Fibroblast of pulmonary artery (primary cell): ENCODE measurements at regions not wholly inside any gene's neighbourhood (a gene's known extent, or its start where the extent isn't known, plus 50 kb on each side); places are given as distances from the start of the nearest gene placed in this dataset.

Experiments
- DNase-seq: peaks from one replicate; pipeline ENCODE4 v3.0.0-alpha.2; 2010; ENCODE audit warnings: low read depth
- H3K4me3 ChIP-seq: replicated peaks from 2 replicates; pipeline ENCODE4 v1.5.1; 2011; ENCODE audit warnings: low read depth, mild to moderate bottlenecking, control low read depth, low read length, moderate library complexity
- TF ChIP-seq, protein P1 (sequence below): IDR thresholded peaks from 2 replicates; pipeline ENCODE4 v1.5.1; 2011; ENCODE audit warnings: mild to moderate bottlenecking, control low read depth, low read length, inconsistent platforms; ENCODE audit errors: missing control alignments

DNA sequence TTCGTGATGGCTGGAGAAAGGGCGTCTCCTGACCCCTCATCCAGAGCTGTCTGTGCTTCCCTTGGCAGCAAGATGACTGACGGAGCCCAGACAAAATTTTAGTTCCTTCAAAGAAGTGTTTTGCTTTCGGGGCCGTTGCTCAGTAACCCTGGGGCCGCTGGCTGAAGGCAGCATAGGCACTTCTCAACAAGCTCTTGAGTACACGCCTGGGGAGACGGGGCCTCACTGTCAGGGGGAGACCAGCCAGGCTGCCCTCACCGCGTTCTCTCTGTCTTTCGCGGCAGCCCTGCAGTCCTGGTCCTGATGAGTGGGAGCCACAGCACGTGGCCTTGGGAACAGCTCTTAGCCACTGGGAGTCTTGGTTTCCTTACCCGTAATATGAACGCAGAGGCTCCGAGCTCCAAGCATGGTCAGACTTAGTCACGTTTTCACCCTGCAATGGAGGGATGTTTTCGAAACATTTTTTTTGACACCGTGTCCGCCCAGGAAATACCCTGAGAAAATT, 86.0 kb downstream of the IRF8 start:
- TF ChIP-seq, protein P1, sequence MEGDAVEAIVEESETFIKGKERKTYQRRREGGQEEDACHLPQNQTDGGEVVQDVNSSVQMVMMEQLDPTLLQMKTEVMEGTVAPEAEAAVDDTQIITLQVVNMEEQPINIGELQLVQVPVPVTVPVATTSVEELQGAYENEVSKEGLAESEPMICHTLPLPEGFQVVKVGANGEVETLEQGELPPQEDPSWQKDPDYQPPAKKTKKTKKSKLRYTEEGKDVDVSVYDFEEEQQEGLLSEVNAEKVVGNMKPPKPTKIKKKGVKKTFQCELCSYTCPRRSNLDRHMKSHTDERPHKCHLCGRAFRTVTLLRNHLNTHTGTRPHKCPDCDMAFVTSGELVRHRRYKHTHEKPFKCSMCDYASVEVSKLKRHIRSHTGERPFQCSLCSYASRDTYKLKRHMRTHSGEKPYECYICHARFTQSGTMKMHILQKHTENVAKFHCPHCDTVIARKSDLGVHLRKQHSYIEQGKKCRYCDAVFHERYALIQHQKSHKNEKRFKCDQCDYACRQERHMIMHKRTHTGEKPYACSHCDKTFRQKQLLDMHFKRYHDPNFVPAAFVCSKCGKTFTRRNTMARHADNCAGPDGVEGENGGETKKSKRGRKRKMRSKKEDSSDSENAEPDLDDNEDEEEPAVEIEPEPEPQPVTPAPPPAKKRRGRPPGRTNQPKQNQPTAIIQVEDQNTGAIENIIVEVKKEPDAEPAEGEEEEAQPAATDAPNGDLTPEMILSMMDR, result no peak
- no peak overlapping the region for H3K4me3 ChIP-seq
- no peak for DNase-seq

DNA sequence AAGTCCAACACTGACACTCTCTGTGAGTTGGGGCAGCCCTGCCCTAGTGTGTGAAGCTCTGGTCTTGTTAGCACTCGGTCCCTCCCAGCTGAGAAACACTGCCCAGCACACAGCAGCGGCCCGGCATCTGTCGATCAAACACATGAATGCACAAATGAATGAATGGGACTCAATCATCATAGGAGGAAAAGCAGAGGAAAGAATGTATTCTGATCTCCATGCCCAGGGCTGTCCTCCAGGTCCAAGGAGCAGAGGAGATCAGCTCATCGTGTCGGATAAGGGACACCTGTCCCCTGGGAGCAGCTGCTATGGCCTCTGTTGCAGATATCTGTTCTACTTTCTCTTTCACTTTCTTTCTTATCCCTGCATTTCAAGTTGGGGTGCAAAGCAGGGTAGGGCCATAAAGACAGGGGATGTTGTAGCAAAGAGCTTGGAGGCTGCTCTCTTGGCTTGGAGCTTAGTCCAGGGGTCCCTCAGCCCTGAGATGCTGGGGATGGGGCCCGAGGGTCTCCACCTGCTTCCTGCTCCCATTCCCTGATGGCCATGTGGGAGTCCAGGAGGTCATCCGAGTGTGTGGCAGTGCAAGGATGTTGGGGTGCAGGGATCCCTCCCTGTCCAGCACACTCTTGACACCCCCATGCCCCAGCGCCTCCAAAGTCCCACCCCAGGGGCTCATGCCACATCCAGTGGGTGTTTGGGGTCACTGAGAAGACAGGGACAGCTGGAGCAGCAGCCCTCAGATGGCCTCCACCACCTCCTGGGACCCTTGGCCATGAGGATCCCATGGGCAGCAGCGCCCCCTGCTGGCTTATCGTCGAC, 88.2 kb downstream of the IRF8 start:
- DNase-seq, result no peak
- no peak overlapping the region for H3K4me3 ChIP-seq
- TF ChIP-seq, protein P1, result peak; percentile 20

DNA sequence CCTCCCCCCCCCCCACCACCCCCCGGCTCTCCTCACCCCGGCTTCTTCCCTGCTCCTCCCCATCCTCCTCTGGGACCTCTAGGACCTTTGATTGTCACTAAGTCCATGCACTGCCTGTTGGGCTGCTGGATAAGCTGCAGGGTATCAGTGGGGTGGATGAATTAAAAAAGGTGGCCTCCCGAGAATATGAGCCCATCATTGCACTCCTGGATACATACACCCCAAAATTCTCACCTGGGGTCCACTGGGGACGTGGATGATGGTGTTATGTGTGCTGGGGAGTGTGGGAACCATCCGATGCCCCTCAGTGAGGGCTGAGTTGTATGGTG, 88.8 kb downstream of the IRF8 start:
- H3K4me3 ChIP-seq, result no peak overlapping the region
- TF ChIP-seq, protein P1, result no peak
- no peak for DNase-seq

DNA sequence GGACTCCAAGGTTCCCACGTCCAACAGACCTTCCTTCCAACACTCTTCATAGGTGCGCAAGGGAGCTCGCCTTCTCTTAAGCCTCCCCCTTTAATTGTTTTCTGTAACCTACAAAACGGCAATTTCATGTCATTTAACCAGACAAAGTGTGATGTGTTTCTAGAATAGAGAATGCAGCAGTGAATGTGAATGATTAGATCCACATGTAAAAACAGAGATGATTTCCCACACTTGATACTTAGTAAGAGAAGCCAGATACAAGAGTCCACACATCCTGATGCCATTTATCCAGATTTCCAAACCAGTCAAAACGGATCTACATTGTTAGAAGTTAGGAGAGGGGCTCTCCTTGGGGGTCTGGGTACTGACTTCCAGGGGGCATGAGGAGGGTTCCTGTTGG, 89.3 kb downstream of the IRF8 start:
- DNase-seq, result no peak
- TF ChIP-seq, protein P1, result no peak
- H3K4me3 ChIP-seq, result no peak overlapping the region

DNA sequence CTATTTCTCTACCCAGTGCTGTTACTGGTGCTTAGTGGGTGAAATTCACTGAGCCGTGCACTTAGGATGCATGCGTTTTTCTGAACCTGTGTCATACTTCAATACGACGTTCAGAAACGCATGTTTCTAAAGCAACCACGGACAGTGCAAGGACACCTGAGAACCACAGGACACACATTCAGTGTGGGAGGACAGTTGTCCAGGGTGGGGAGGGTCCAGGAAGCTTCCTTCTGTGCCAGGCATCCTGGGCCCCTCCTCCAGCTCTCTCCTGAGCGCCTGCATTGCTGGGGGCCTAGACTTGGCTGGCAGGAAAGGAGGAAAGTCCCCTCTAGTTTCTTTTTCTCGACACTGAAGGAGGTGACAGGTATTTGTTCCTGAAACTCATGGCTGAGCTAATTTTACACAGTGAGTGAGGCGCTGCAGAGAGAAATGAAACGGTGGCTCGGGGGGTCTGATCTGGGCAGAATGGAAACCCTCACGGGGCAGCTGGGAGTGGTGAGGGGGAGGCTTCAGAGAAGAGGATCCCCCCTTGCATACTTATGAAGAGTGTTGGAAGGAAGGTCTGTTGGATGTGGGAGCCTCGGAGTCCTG, 89.9 kb downstream of the IRF8 start:
- H3K4me3 ChIP-seq, result no peak overlapping the region
- TF ChIP-seq, protein P1, result no peak
- DNase-seq, result no peak

DNA sequence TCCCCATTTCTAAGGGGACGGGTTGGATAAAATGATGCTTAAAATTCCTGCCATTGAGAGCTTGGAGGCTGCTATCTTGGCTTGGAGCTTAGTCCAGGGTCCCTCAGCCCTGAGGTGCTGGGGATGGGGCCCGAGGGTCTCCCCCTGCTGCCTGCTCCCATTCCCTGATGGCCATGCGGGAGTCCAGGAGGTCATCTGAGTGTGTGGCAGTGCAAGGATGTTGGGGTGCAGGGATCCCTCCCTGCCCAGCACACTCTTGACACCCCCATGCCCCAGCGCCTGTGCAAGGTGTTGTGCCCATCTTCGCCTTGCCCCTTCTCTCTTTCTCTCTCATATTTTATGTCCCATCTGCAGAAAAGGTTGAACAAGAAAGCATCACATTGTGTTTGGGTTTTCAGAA, 90.4 kb downstream of the IRF8 start:
- TF ChIP-seq, protein P1, result no peak
- no peak overlapping the region for H3K4me3 ChIP-seq
- DNase-seq, result no peak
